Endothelial cell of umbilical vein (primary cell): ENCODE measurements at regions not wholly inside any gene's neighbourhood (a gene's known extent, or its start where the extent isn't known, plus 50 kb on each side); places are given as distances from the start of the nearest gene placed in this dataset.

Experiments used
- EZH2 ChIP-seq: IDR thresholded peaks from 2 replicates; pipeline ENCODE4 v1.6.1; 2012; ENCODE audit warnings: borderline replicate concordance, low read depth, mild to moderate bottlenecking, moderate library complexity, low read length, inconsistent platforms; ENCODE audit not compliant: severe bottlenecking
- JUN ChIP-seq: IDR thresholded peaks from 2 replicates; pipeline ENCODE4 v1.6.1; 2011; ENCODE audit warnings: borderline replicate concordance, low read depth; ENCODE audit not compliant: insufficient read length, insufficient read depth
- MYC ChIP-seq: IDR thresholded peaks from one replicate; pipeline ENCODE4 v1.6.1; 2011; ENCODE audit warnings: mild to moderate bottlenecking, low read depth, low read length
- POLR2A ChIP-seq: IDR thresholded peaks from 2 replicates; pipeline ENCODE4 v1.6.1; 2012; ENCODE audit warnings: low read depth, mild to moderate bottlenecking, control low read depth, low read length
- POLR2AphosphoS5 ChIP-seq: IDR thresholded peaks from 2 replicates; pipeline ENCODE4 v1.6.1; 2012; ENCODE audit warnings: low read depth, mild to moderate bottlenecking, control low read depth, low read length, moderate library complexity; ENCODE audit not compliant: insufficient read depth
- TF ChIP-seq, protein P1 (sequence below), 2 donors: IDR thresholded peaks; 1 replicate in 1 of 2; 2 replicates in 1 of 2; pipeline ENCODE4 v1.5.1; 2011; ENCODE audit warnings: low read length in 2 of 2, mild to moderate bottlenecking in 2 of 2, moderate library complexity in 2 of 2, control low read depth in 1 of 2, inconsistent platforms in 1 of 2, low read depth in 1 of 2; ENCODE audit not compliant: insufficient read depth in 1 of 2; ENCODE audit errors: extremely low read depth in 1 of 2
- TF ChIP-seq, protein P2 (sequence below): IDR thresholded peaks from 2 replicates; pipeline ENCODE4 v1.6.1; 2011; ENCODE audit not compliant: insufficient read depth, insufficient read length

DNA sequence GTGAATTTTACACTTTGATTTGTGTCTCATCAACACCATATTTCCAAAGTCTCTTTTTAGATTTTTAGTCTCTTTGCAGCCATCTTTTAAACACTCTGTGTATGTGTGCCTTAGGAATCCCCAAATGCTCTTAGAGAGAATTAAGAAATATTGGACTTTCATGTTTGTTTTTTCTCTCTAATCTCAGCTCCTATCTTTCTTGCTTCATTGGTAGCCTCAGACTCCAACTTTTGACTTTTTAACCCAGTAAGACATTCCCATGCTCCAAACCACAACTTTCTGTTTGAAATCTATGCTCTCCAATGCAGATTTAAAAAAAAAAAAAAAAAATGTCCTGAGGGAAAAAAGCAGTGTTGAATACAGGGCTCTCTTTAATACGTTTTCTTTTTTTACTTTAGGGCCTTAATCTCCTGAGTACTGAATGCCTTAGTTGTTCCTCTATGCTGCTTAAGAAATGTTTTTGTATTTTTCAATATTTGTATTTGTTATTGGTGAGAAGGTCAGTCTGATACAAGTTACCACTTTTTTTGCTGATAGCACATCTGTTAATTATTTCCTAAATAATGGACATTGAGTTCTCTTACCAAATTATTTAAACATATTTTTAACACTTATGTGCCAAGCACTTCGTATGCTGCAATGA lies 489.9 kb downstream of the NXPH1 start:
- no peak for TF ChIP-seq POLR2A
- TF ChIP-seq, protein P1, sequence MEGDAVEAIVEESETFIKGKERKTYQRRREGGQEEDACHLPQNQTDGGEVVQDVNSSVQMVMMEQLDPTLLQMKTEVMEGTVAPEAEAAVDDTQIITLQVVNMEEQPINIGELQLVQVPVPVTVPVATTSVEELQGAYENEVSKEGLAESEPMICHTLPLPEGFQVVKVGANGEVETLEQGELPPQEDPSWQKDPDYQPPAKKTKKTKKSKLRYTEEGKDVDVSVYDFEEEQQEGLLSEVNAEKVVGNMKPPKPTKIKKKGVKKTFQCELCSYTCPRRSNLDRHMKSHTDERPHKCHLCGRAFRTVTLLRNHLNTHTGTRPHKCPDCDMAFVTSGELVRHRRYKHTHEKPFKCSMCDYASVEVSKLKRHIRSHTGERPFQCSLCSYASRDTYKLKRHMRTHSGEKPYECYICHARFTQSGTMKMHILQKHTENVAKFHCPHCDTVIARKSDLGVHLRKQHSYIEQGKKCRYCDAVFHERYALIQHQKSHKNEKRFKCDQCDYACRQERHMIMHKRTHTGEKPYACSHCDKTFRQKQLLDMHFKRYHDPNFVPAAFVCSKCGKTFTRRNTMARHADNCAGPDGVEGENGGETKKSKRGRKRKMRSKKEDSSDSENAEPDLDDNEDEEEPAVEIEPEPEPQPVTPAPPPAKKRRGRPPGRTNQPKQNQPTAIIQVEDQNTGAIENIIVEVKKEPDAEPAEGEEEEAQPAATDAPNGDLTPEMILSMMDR (IDR thresholded peaks at IDR 0.05; ENCODE audit: extremely low read depth in 1 of 2, insufficient read depth in 1 of 2, low read depth in 1 of 2, low read length in 2 of 2) = no peak
- no peak for TF ChIP-seq POLR2AphosphoS5
- no peak for TF ChIP-seq EZH2
- TF ChIP-seq MYC = no peak
- TF ChIP-seq, protein P2, sequence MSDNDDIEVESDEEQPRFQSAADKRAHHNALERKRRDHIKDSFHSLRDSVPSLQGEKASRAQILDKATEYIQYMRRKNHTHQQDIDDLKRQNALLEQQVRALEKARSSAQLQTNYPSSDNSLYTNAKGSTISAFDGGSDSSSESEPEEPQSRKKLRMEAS = no peak
- TF ChIP-seq JUN = no peak
